Endothelial cell of umbilical vein (primary cell): ENCODE measurements at regions not wholly inside any gene's neighbourhood (a gene's known extent, or its start where the extent isn't known, plus 50 kb on each side); places are given as distances from the start of the nearest gene placed in this dataset.

ENCODE experiments used
- BruUV-seq: library from RNA; stranded (reverse); fragments of 400-500 nt; replicated peaks from 2 replicates; lab custom pipeline; 2021; lab: Mats Ljungman, UMichigan
- CTCF ChIA-PET: fragments of 300-600, 350-600 bp; sonication (Branson Sonifier 250); formaldehyde crosslinking; loops from one replicate; lab custom pipeline; 2021; ENCODE audit warnings: antibody characterized with exemption, inconsistent platforms; lab: Charles Lee
- POLR2A ChIA-PET: fragments of 300-600, 350-600 bp; sonication (Branson Sonifier 250); formaldehyde crosslinking; loops from one replicate; lab custom pipeline; 2021; ENCODE audit warnings: antibody characterized with exemption, inconsistent platforms; lab: Charles Lee
- DNase-seq: peaks from one replicate; pipeline ENCODE4 v3.0.0-alpha.2; 2011; ENCODE audit warnings: low read depth, low spot score
- FAIRE-seq: peaks from 2 replicates; lab custom pipeline; 2011; peaks lifted over from hg19 to GRCh38; lab: Jason Lieb, UNC
- H2AFZ ChIP-seq: 2 replicates; pipeline ENCODE4 v1.6.0; 2012; ENCODE audit warnings: low read depth, low read length, control low read depth, inconsistent platforms
- H3K27ac ChIP-seq: 2 replicates; pipeline ENCODE4 v1.5.1; 2011; ENCODE audit warnings: low read depth, mild to moderate bottlenecking, control low read depth, low read length, moderate library complexity; ENCODE audit not compliant: insufficient read depth
- H3K27me3 ChIP-seq, 2 experiments: 2 replicates each; pipeline versions ENCODE4 v1.6.0 to v1.6.1; 2011; ENCODE audit warnings: low read length in 2 of 2, mixed read lengths in 1 of 2; ENCODE audit not compliant: control insufficient read depth in 2 of 2, insufficient read depth in 2 of 2
- H3K36me3 ChIP-seq, 2 experiments: 2 replicates in 1 of 2; 3 replicates in 1 of 2; pipeline ENCODE4 v1.5.1; 2011; ENCODE audit warnings: low read length in 2 of 2, mild to moderate bottlenecking in 1 of 2, moderate library complexity in 1 of 2; ENCODE audit not compliant: control insufficient read depth in 2 of 2, insufficient read depth in 2 of 2; ENCODE audit errors: extremely low read depth in 1 of 2
- H3K4me1 ChIP-seq: 3 replicates; pipeline ENCODE4 v1.5.1; 2011; ENCODE audit warnings: mild to moderate bottlenecking, low read length; ENCODE audit not compliant: control insufficient read depth, insufficient read depth; ENCODE audit errors: extremely low read depth
- H3K4me2 ChIP-seq: 2 replicates; pipeline ENCODE4 v1.6.1; 2011; ENCODE audit warnings: low read length, control low read depth, mixed read lengths; ENCODE audit not compliant: insufficient read depth
- H3K4me3 ChIP-seq, 3 experiments: fragments of 200-600 bp in 1 of 3; sonication (generic), shearing (Covaris generic) in 1 of 3; replicated peaks in 1 of 3; 2 replicates each; pipeline ENCODE4 v1.5.1; 2011 to 2016; ENCODE audit warnings: control low read depth in 3 of 3, low read length in 3 of 3, mild to moderate bottlenecking in 2 of 3, inconsistent platforms in 1 of 3, low read depth in 1 of 3, moderate library complexity in 1 of 3; ENCODE audit not compliant: insufficient read depth in 1 of 3
- H3K79me2 ChIP-seq: 2 replicates; pipeline ENCODE4 v1.6.0; 2012; ENCODE audit warnings: low read length, inconsistent platforms; ENCODE audit not compliant: control insufficient read depth, insufficient read depth
- H3K9ac ChIP-seq: replicated peaks from 2 replicates; pipeline ENCODE3; 2011; ENCODE audit warnings: low read length, control low read depth; ENCODE audit not compliant: insufficient read depth; ENCODE audit errors: extremely low read depth
- H3K9me1 ChIP-seq: replicated peaks from 3 replicates; pipeline ENCODE4 v1.6.0; 2011; ENCODE audit warnings: mild to moderate bottlenecking, low read length; ENCODE audit not compliant: control insufficient read depth, insufficient read depth; ENCODE audit errors: extremely low read depth
- H3K9me3 ChIP-seq: replicated peaks from 2 replicates; pipeline ENCODE4 v1.5.1; 2012; ENCODE audit warnings: low read length, inconsistent platforms; ENCODE audit not compliant: control insufficient read depth, insufficient read depth
- H4K20me1 ChIP-seq: replicated peaks from 2 replicates; pipeline ENCODE3; 2011; ENCODE audit warnings: mild to moderate bottlenecking, low read length; ENCODE audit not compliant: control insufficient read depth, insufficient read depth; ENCODE audit errors: extremely low read depth
- CTCF ChIP-seq, 2 donors: IDR thresholded peaks; 1 replicate in 1 of 2; 2 replicates in 1 of 2; pipeline ENCODE4 v1.5.1; 2011; ENCODE audit warnings: low read length in 2 of 2, mild to moderate bottlenecking in 2 of 2, moderate library complexity in 2 of 2, control low read depth in 1 of 2, inconsistent platforms in 1 of 2, low read depth in 1 of 2; ENCODE audit not compliant: insufficient read depth in 1 of 2; ENCODE audit errors: extremely low read depth in 1 of 2
- FOS ChIP-seq: IDR thresholded peaks from 2 replicates; pipeline ENCODE4 v1.6.1; 2011; ENCODE audit warnings: mild to moderate bottlenecking, low read length, moderate library complexity, borderline replicate concordance; ENCODE audit not compliant: insufficient read depth
- GATA2 ChIP-seq: IDR thresholded peaks from 2 replicates; pipeline ENCODE4 v1.7.0; 2011; ENCODE audit warnings: low read depth, mild to moderate bottlenecking, moderate library complexity, mixed read lengths, low read length; ENCODE audit not compliant: insufficient read length, insufficient read depth
- JUN ChIP-seq: IDR thresholded peaks from 2 replicates; pipeline ENCODE4 v1.6.1; 2011; ENCODE audit warnings: borderline replicate concordance, low read depth; ENCODE audit not compliant: insufficient read length, insufficient read depth
- MAX ChIP-seq: IDR thresholded peaks from 2 replicates; pipeline ENCODE4 v1.6.1; 2011; ENCODE audit not compliant: insufficient read depth, insufficient read length
- MYC ChIP-seq: IDR thresholded peaks from one replicate; pipeline ENCODE4 v1.6.1; 2011; ENCODE audit warnings: mild to moderate bottlenecking, low read depth, low read length
- POLR2A ChIP-seq: IDR thresholded peaks from 2 replicates; pipeline ENCODE4 v1.6.1; 2012; ENCODE audit warnings: low read depth, mild to moderate bottlenecking, control low read depth, low read length
- dilution Hi-C: fragments of 300-500 bp; cut with MboI; formaldehyde crosslinking; loops from one replicate; pipeline ENCODE4 v1.15.0; 2019; ENCODE audit warnings: low sequenced_read_pairs; ENCODE audit not compliant: extremely low pct_ligation_motif_present
- intact Hi-C: fragments of 100-400 bp; cut with micrococcal nuclease; formaldehyde crosslinking; loops from one replicate; pipeline ENCODE4 v1.10.0; 2022

GRCh38 chr1:36743286-36744005, 260.7 kb upstream of the CSF3R start:
- no TSS peak for BruUV-seq
- H3K9me3 ChIP-seq, result no peaks in the 10 kb centered on the region
- no peak overlapping the region for H3K4me2 ChIP-seq
- no peak overlapping the region for H2AFZ ChIP-seq
- dilution Hi-C loops (no loop called here), intact Hi-C loops (no loop called here)
- TF ChIP-seq GATA2, result no peak
- TF ChIP-seq MYC, result no peak
- TF ChIP-seq MAX, result no peak
- no peak for TF ChIP-seq CTCF (IDR thresholded peaks at IDR 0.05; ENCODE audit: extremely low read depth in 1 of 2, insufficient read depth in 1 of 2, low read depth in 1 of 2, low read length in 2 of 2)
- TF ChIP-seq POLR2A, result no peak
- no peak for TF ChIP-seq JUN
- TF ChIP-seq FOS, result no peak
- H3K79me2 ChIP-seq, result no peaks in the 10 kb centered on the region
- ChIA-PET POLR2A (no interaction called here), CTCF (no interaction called here)
- no peaks in the 10 kb centered on the region for H3K9me1 ChIP-seq
- no peak overlapping the region for H3K4me3 ChIP-seq
- no peaks in the 10 kb centered on the region for H3K4me1 ChIP-seq
- H3K27me3 ChIP-seq, result peaks cover 0 to 2% of the 10 kb centered on the region in 2 experiments
- DNase-seq (no peak), FAIRE-seq (no peak)
- no peaks in the 10 kb centered on the region for H4K20me1 ChIP-seq
- H3K36me3 ChIP-seq, result no peaks in the 10 kb centered on the region
- H3K9ac ChIP-seq, result no peak overlapping the region
- no peak overlapping the region for H3K27ac ChIP-seq
